ENCODE measurements at regions not wholly inside any gene's neighbourhood (a gene's known extent, or its start where the extent isn't known, plus 50 kb on each side); places are given as distances from the start of the nearest gene placed in this dataset.

DNA sequence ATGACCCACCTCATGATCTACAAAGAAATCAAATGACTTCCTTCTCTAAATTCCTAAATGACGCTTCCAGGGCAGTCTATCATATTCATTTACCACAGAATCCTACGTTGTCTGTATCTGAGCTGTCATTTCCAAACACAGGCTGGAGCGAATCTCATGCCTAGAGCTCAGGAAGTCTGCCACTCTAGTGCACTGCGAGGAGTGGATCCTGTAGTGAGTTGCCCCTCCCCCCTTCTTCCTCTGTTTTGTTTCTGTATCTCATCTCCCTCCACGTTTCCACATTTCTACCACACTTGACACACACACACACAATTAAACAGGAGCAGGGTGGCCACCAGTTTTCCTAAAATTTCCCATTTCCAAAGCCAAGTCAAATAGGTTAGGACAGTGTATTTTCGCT is 415.4 kb upstream of the PRICKLE1 start:
- no peak for TF ChIP-seq POLR2AphosphoS5 (IDR thresholded peaks at IDR 0.05; ENCODE audit: borderline replicate concordance, low read depth, low read length)
- no peak for TF ChIP-seq EZH2 (IDR thresholded peaks at IDR 0.05)

Measured in SK-N-MC (cell line).